ENCODE measurements at regions not wholly inside any gene's neighbourhood (a gene's known extent, or its start where the extent isn't known, plus 50 kb on each side); places are given as distances from the start of the nearest gene placed in this dataset.

DNA sequence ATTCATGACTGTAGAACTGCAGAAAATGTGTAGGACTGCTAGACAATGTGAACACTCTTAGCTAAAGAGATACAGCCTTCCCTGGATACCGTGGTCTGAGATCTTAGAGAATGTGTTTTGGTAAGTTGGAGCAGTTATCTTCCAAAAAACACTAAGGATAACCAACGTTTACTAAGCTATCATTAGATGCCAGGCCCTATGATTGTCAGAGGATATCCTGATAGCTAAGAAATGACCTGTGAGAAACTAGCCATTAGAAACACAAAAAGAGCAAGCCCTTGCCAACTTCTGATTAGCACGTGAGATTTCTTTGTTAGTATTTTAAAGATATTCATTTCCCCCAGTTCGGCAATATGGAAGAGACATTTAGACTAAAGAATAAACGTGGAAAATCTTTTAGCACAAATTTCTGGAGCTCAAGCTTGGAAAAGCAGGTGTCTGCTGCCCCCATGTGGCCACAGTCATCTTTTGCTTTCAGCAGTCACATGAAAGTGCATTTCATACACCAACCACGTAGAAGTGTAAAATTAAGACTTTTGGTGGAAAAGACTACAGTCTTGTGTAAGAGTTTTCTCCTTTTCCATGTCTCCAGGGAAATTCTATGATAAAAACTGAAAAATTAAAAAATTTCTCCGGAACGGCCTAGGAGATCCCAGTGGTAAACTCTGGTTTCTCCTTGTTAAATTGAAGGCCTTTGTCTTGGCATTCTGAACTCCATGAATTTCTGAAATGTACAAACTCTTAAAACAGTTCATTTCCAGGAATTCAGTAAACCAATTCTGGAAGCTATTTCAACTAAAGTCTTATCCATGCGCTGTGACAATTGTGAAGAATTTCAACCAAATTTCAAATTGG, 136.4 kb downstream of the ZNF674 start:
- intact Hi-C loops (cut with DNase I) = no loop called here
- ATAC-seq = peak; percentile 69 to 87 (median 74)
- 11% methylated on average over 9 of the region's 9 CpGs for WGBS (ENCODE audit: insufficient coverage, low coverage, low lambda C conversion rate, missing lambda C conversion rate)
- no peak overlapping the region for H3K4me3 ChIP-seq
- H3K27ac ChIP-seq = no peak overlapping the region
- no peaks in the 10 kb centered on the region for H3K4me1 ChIP-seq
- no peaks in the 10 kb centered on the region for H3K9me3 ChIP-seq
- H3K36me3 ChIP-seq = no peaks in the 10 kb centered on the region
- peak; percentile 59 to 74 (median 71) for DNase-seq
- no peak for TF ChIP-seq POLR2A (IDR thresholded peaks at IDR 0.05)
- TF ChIP-seq, protein P1, sequence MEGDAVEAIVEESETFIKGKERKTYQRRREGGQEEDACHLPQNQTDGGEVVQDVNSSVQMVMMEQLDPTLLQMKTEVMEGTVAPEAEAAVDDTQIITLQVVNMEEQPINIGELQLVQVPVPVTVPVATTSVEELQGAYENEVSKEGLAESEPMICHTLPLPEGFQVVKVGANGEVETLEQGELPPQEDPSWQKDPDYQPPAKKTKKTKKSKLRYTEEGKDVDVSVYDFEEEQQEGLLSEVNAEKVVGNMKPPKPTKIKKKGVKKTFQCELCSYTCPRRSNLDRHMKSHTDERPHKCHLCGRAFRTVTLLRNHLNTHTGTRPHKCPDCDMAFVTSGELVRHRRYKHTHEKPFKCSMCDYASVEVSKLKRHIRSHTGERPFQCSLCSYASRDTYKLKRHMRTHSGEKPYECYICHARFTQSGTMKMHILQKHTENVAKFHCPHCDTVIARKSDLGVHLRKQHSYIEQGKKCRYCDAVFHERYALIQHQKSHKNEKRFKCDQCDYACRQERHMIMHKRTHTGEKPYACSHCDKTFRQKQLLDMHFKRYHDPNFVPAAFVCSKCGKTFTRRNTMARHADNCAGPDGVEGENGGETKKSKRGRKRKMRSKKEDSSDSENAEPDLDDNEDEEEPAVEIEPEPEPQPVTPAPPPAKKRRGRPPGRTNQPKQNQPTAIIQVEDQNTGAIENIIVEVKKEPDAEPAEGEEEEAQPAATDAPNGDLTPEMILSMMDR (IDR thresholded peaks at IDR 0.05) = peak; percentile 79 to 94 (median 90)
- no peaks in the 10 kb centered on the region for H3K27me3 ChIP-seq

DNA sequence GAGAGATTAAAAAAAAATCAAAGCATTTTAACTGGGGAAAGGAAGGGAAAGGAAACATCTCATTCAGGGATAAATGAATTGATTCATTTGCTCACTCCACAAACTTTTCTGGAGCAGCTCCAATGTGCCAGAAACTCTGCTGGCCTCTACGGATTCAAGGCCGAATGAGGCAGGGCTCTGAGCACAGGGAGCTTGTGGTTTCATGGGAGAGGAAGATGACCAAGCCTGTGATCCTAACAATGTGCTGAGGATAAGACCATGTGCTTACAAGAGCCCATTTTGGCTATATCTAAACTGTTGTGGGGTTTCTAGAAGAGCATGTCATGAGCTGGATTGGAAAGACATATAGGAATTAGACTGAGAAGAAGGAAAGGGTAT, 137.5 kb downstream of the ZNF674 start:
- 30% methylated on average over 2 of the region's 2 CpGs for WGBS (ENCODE audit: insufficient coverage, low coverage, low lambda C conversion rate, missing lambda C conversion rate)
- ATAC-seq = no peak

DNA sequence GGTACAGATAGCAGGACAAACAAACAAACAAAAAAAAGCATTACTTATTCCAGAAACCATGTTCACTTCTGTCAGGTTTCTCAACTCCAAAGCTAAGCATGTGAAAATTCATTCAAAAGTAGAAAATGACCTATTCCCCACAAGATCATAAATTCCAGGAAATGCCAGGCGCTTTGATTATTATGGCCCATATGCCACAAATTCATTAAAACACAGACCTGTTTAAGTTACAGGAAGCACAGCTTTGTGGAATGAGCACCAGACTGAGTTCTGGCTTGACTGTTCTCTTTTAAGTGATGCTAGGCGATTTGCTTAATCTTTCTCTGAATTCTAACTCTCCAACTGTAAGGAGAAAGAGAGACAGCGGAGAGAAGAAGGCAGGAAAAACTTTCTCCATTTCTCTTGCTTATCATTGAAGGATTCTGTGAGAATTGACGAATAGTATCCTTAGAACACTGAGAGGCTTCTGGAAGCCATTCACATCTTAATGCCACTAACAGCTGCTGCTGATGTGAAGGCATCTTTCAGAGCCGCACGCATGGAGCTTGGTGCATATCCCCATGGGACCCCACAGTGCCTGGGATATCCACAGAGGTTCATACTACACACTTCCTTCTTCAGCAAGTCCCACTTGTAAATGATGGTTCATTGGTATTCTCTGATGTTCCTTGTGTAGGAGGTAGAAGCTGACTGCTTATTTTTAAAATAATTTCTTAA, 138.0 kb downstream of the ZNF674 start:
- H3K4me3 ChIP-seq = no peak overlapping the region
- ATAC-seq = no peak
- DNase-seq = no peak
- no peaks in the 10 kb centered on the region for H3K4me1 ChIP-seq
- no peaks in the 10 kb centered on the region for H3K36me3 ChIP-seq
- H3K27ac ChIP-seq = no peak overlapping the region
- intact Hi-C loops (cut with DNase I) = no loop called here
- no peak for TF ChIP-seq POLR2A (IDR thresholded peaks at IDR 0.05)
- TF ChIP-seq, protein P1 (IDR thresholded peaks at IDR 0.05) = no peak
- H3K27me3 ChIP-seq = no peaks in the 10 kb centered on the region
- 56% methylated on average over 6 of the region's 6 CpGs for WGBS (ENCODE audit: insufficient coverage, low coverage, low lambda C conversion rate, missing lambda C conversion rate)
- H3K9me3 ChIP-seq = no peaks in the 10 kb centered on the region

More for the DNA sequence above, 137.5 kb downstream of the ZNF674 start:
- Histone ChIP-seq H3K27ac (no peak overlapping the region), H3K9me3 (no peaks in the 10 kb centered on the region), H3K4me3 (no peak overlapping the region), H3K27me3 (no peaks in the 10 kb centered on the region), H3K36me3 (no peaks in the 10 kb centered on the region), H3K4me1 (no peaks in the 10 kb centered on the region)
- TF ChIP-seq POLR2A (IDR thresholded peaks at IDR 0.05) = no peak
- TF ChIP-seq, protein P1 (IDR thresholded peaks at IDR 0.05) = no peak
- intact Hi-C loops (cut with DNase I) = no loop called here
- DNase-seq = no peak

DNA sequence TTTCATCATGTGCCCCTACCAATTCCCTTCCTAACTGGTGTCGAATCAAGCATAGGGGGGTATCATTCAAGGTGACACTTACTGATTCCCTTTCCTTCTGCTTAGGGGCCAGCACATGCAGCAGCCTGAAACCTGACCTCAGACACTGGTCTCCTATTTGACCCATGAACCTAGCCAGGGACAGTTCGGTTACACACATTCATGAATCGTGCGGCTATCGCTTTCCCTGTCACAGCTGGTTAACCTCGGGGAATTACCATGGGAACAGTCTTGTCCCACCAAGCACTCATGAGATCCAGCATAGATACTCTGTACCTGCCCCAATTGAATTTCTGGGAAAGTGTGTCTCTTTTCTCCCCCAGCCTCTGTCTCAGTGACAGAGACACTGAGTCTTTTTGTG, 140.4 kb downstream of the ZNF674 start:
- intact Hi-C loops (cut with DNase I) = no loop called here

More for the DNA sequence above, 140.4 kb downstream of the ZNF674 start:
- H3K9me3 ChIP-seq = no peaks in the 10 kb centered on the region
- 40% methylated on average over 3 of the region's 6 CpGs for WGBS (ENCODE audit: insufficient coverage, low coverage, low lambda C conversion rate, missing lambda C conversion rate)
- no peaks in the 10 kb centered on the region for H3K27me3 ChIP-seq
- H3K4me3 ChIP-seq = no peak overlapping the region
- H3K4me1 ChIP-seq = no peaks in the 10 kb centered on the region
- no peaks in the 10 kb centered on the region for H3K36me3 ChIP-seq
- H3K27ac ChIP-seq = no peak overlapping the region
- ATAC-seq = no peak
- TF ChIP-seq, protein P1 (IDR thresholded peaks at IDR 0.05) = no peak
- TF ChIP-seq POLR2A (IDR thresholded peaks at IDR 0.05) = no peak
- no peak for DNase-seq
